HFFc6 (cell line): ENCODE measurements at regions not wholly inside any gene's neighbourhood (a gene's known extent, or its start where the extent isn't known, plus 50 kb on each side); places are given as distances from the start of the nearest gene placed in this dataset.

ENCODE experiments used
- DNase-seq: peaks from one replicate; pipeline ENCODE4 v3.0.0-alpha.2; 2018
- H3K27ac Mint-ChIP-seq: 2 replicates; pipeline ENCODE4 v1.8.0; 2020; ENCODE audit warnings: mild to moderate bottlenecking, mixed read lengths
- H3K27me3 Mint-ChIP-seq: 2 replicates; pipeline ENCODE4 v1.8.0; 2021; ENCODE audit warnings: mild to moderate bottlenecking, moderate library complexity, mixed read lengths; ENCODE audit not compliant: insufficient read depth
- H3K36me3 Mint-ChIP-seq: 2 replicates; pipeline ENCODE4 v1.8.0; 2021; ENCODE audit warnings: low read depth, mixed read lengths
- H3K4me1 Mint-ChIP-seq: 2 replicates; pipeline ENCODE4 v1.8.0; 2020; ENCODE audit warnings: low read depth, mixed read lengths
- H3K4me3 Mint-ChIP-seq: 2 replicates; pipeline ENCODE4 v1.8.0; 2020; ENCODE audit warnings: mild to moderate bottlenecking, moderate library complexity, mixed read lengths
- H3K9me3 Mint-ChIP-seq: 2 replicates; pipeline ENCODE4 v1.8.0; 2020; ENCODE audit warnings: mild to moderate bottlenecking, mixed read lengths
- CTCF ChIP-seq: fragments of 200-600 bp; sonication (generic); IDR thresholded peaks from 2 replicates; pipeline ENCODE4 v1.5.0; 2021; ENCODE audit warnings: antibody characterized with exemption, mild to moderate bottlenecking

- DNase-seq = no peak
- no peak overlapping the region for H3K27ac Mint-ChIP-seq
These were observed 328.1 kb downstream of the TLE1 start for GRCh38 chr9:81361296-81361695.

GRCh38 chr9:81351166-81351565 lies 338.2 kb downstream of the TLE1 start:
- Mint-ChIP-seq H3K4me3 (no peak overlapping the region), H3K4me1 (no peaks in the 10 kb centered on the region), H3K36me3 (no peaks in the 10 kb centered on the region), H3K27me3 (peaks cover 11% of the 10 kb centered on the region), H3K9me3 (no peaks in the 10 kb centered on the region), H3K27ac (no peak overlapping the region)
- no peak for TF ChIP-seq CTCF
- DNase-seq = no peak

More at GRCh38 chr9:81361296-81361695, 328.1 kb downstream of the TLE1 start:
- Mint-ChIP-seq H3K4me3 (no peak overlapping the region), H3K36me3 (peaks cover 17% of the 10 kb centered on the region), H3K27me3 (peaks cover 4% of the 10 kb centered on the region), H3K4me1 (peaks cover 17% of the 10 kb centered on the region), H3K9me3 (peaks cover 22% of the 10 kb centered on the region)
- no peak for TF ChIP-seq CTCF

- Mint-ChIP-seq H3K4me1 (no peaks in the 10 kb centered on the region), H3K36me3 (no peaks in the 10 kb centered on the region), H3K4me3 (no peak overlapping the region), H3K27me3 (peaks cover 4% of the 10 kb centered on the region; the same call in 1 of the 2 replicates), H3K27ac (no peak overlapping the region), H3K9me3 (no peaks in the 10 kb centered on the region)
- no peak for TF ChIP-seq CTCF
- DNase-seq = no peak
These were observed 345.0 kb downstream of the TLE1 start for GRCh38 chr9:81344366-81344765.

- Mint-ChIP-seq H3K36me3 (no peaks in the 10 kb centered on the region; the same call in 1 of the 2 replicates), H3K4me3 (no peak overlapping the region), H3K4me1 (no peaks in the 10 kb centered on the region), H3K27ac (no peak overlapping the region), H3K9me3 (peaks cover 8% of the 10 kb centered on the region), H3K27me3 (no peaks in the 10 kb centered on the region; the same call in none of the 2 replicates)
- DNase-seq = no peak
- no peak for TF ChIP-seq CTCF
These were observed 353.4 kb downstream of the TLE1 start for GRCh38 chr9:81335879-81336421.

GRCh38 chr9:81321551-81321950 lies 367.8 kb downstream of the TLE1 start:
- peak; percentile 7 for DNase-seq
- peaks cover 10% of the 10 kb centered on the region for H3K36me3 Mint-ChIP-seq
- TF ChIP-seq CTCF = no peak
- peaks cover 18% of the 10 kb centered on the region for H3K9me3 Mint-ChIP-seq
- H3K4me1 Mint-ChIP-seq = peaks cover 30% of the 10 kb centered on the region
- H3K27ac Mint-ChIP-seq = no peak overlapping the region
- H3K27me3 Mint-ChIP-seq = no peaks in the 10 kb centered on the region; the same call in 1 of the 2 replicates
- no peak overlapping the region for H3K4me3 Mint-ChIP-seq
